GM18498 (cell line): ENCODE measurements at regions not wholly inside any gene's neighbourhood (a gene's known extent, or its start where the extent isn't known, plus 50 kb on each side); places are given as distances from the start of the nearest gene placed in this dataset.
A peak's percentile ranks its signal among the peaks of the same experiment; 100 is the strongest.

Source experiments
- ATAC-seq: cut with Tn5 transposase; IDR thresholded peaks from one replicate; pipeline ENCODE4 v1.9.1; 2021; ENCODE audit warnings: mild to moderate bottlenecking, moderate library complexity; ENCODE audit not compliant: unreplicated experiment

- no peak for ATAC-seq
These were observed 183.7 kb downstream of the INO80D start for GRCh38 chr2:205902041-205902899.

- ATAC-seq: no peak
These were observed 184.5 kb downstream of the INO80D start for GRCh38 chr2:205901491-205901890.

- no peak for ATAC-seq
These were observed 187.2 kb downstream of the INO80D start for GRCh38 chr2:205898744-205899143.

GRCh38 chr2:205895981-205896655 is 189.9 kb downstream of the INO80D start:
- no peak for ATAC-seq

- ATAC-seq: no peak
These were observed 193.2 kb downstream of the INO80D start for GRCh38 chr2:205892665-205893259.

GRCh38 chr2:205892251-205892655 is 193.7 kb downstream of the INO80D start:
- ATAC-seq: no peak

- no peak for ATAC-seq
These were observed 196.9 kb downstream of the INO80D start for GRCh38 chr2:205889114-205889513.

GRCh38 chr2:205887637-205888036 is 198.3 kb downstream of the INO80D start:
- no peak for ATAC-seq

GRCh38 chr2:205885492-205886099 is 200.4 kb downstream of the INO80D start:
- ATAC-seq: peak; percentile 64

GRCh38 chr2:205883965-205884364 is 201.7 kb downstream of the NRP2 start:
- no peak for ATAC-seq

GRCh38 chr2:205882806-205883425 is 200.6 kb downstream of the NRP2 start:
- no peak for ATAC-seq

- ATAC-seq: no peak
These were observed 197.7 kb downstream of the NRP2 start for GRCh38 chr2:205880048-205880447.

GRCh38 chr2:205878999-205879762 is 196.9 kb downstream of the NRP2 start:
- no peak for ATAC-seq

- no peak for ATAC-seq
These were observed 195.2 kb downstream of the NRP2 start for GRCh38 chr2:205877496-205877895.

GRCh38 chr2:205876127-205876526 is 193.8 kb downstream of the NRP2 start:
- ATAC-seq: no peak

- no peak for ATAC-seq
These were observed 190.4 kb downstream of the NRP2 start for GRCh38 chr2:205872716-205873115.

GRCh38 chr2:205869439-205869838 is 187.1 kb downstream of the NRP2 start:
- no peak for ATAC-seq

- peak; percentile 70 for ATAC-seq
These were observed 186.6 kb downstream of the NRP2 start for GRCh38 chr2:205868773-205869333.

- no peak for ATAC-seq
These were observed 185.8 kb downstream of the NRP2 start for GRCh38 chr2:205868053-205868452.

- ATAC-seq: no peak
These were observed 185.1 kb downstream of the NRP2 start for GRCh38 chr2:205867371-205867770.
